Smooth muscle cell (in vitro differentiated cells): ENCODE measurements at regions not wholly inside any gene's neighbourhood (a gene's known extent, or its start where the extent isn't known, plus 50 kb on each side); places are given as distances from the start of the nearest gene placed in this dataset.

ENCODE experiments used
- DNase-seq: peaks from one replicate; lab custom pipeline; 2025; ENCODE audit not compliant: unreplicated experiment; lab: John Stamatoyannopoulos, UW
- H2AFZ ChIP-seq: fragments of 200-600 bp; sonication (generic); 2 replicates; pipeline ENCODE4 v1.6.0; 2016; ENCODE audit warnings: antibody characterized with exemption, low read depth, mild to moderate bottlenecking
- H3F3A ChIP-seq: fragments of 200-600 bp; sonication (generic); 2 replicates; pipeline ENCODE4 v1.6.0; 2017; ENCODE audit warnings: antibody characterized with exemption, low read depth
- H3K27ac ChIP-seq: fragments of 200-600 bp; sonication (generic); 2 replicates; pipeline ENCODE4 v1.5.1; 2016; ENCODE audit warnings: low read depth, mild to moderate bottlenecking
- H3K27me3 ChIP-seq: fragments of 200-600 bp; sonication (generic); 2 replicates; pipeline ENCODE4 v1.6.1; 2016; ENCODE audit warnings: low read depth, mild to moderate bottlenecking
- H3K36me3 ChIP-seq: fragments of 200-600 bp; sonication (generic); 2 replicates; pipeline ENCODE4 v1.5.1; 2016; ENCODE audit warnings: low read depth
- H3K4me1 ChIP-seq: fragments of 200-600 bp; sonication (generic); 2 replicates; pipeline ENCODE4 v1.5.1; 2016; ENCODE audit warnings: low read depth
- H3K4me2 ChIP-seq: fragments of 200-600 bp; sonication (generic); 2 replicates; pipeline ENCODE4 v1.6.0; 2016; ENCODE audit warnings: mild to moderate bottlenecking
- H3K4me3 ChIP-seq: fragments of 200-600 bp; sonication (generic); 2 replicates; pipeline ENCODE4 v1.5.1; 2016; ENCODE audit warnings: mild to moderate bottlenecking
- H3K79me2 ChIP-seq: fragments of 200-600 bp; sonication (generic); 2 replicates; pipeline ENCODE4 v1.6.0; 2016; ENCODE audit warnings: low read depth, mild to moderate bottlenecking
- H3K9ac ChIP-seq: fragments of 200-600 bp; sonication (generic); 2 replicates; pipeline ENCODE4 v1.6.0; 2016; ENCODE audit warnings: low read depth
- H3K9me3 ChIP-seq: fragments of 200-600 bp; sonication (generic); replicated peaks from 2 replicates; pipeline ENCODE4 v1.5.1; 2016; ENCODE audit warnings: low read depth
- H4K20me1 ChIP-seq: fragments of 200-600 bp; sonication (generic); 2 replicates; pipeline ENCODE4 v1.6.0; 2016; ENCODE audit warnings: low read depth
- WGBS: methylation state at CpG from one replicate; pipeline ENCODE4 v1.1.7; 2016; ENCODE audit warnings: low lambda C conversion rate; 5-methylcytosine and 5-hydroxymethylcytosine counted together
- TF ChIP-seq, protein P1 (sequence below): fragments of 200-600 bp; sonication (generic); IDR thresholded peaks from 2 replicates; pipeline ENCODE4 v1.5.1; 2017; ENCODE audit warnings: borderline replicate concordance, mild to moderate bottlenecking, antibody characterized with exemption; ENCODE audit not compliant: insufficient read depth, poor library complexity, severe bottlenecking

GRCh38 chr16:63982110-63982509 is 1139.8 kb downstream of the CDH11 start:
- H3K4me2 ChIP-seq = no peak overlapping the region
- H4K20me1 ChIP-seq = no peaks in the 10 kb centered on the region
- H3F3A ChIP-seq = no peaks in the 10 kb centered on the region
- no peaks in the 10 kb centered on the region for H3K27me3 ChIP-seq
- no peaks in the 10 kb centered on the region for H3K36me3 ChIP-seq
- no peaks in the 10 kb centered on the region for H3K9me3 ChIP-seq
- peak overlapping the region; percentile 37 for H2AFZ ChIP-seq
- DNase-seq = no peak
- no peaks in the 10 kb centered on the region for H3K79me2 ChIP-seq
- 84% methylated on average over 5 of the region's 5 CpGs for WGBS
- no peak overlapping the region for H3K9ac ChIP-seq
- no peak overlapping the region for H3K4me3 ChIP-seq
- TF ChIP-seq, protein P1, sequence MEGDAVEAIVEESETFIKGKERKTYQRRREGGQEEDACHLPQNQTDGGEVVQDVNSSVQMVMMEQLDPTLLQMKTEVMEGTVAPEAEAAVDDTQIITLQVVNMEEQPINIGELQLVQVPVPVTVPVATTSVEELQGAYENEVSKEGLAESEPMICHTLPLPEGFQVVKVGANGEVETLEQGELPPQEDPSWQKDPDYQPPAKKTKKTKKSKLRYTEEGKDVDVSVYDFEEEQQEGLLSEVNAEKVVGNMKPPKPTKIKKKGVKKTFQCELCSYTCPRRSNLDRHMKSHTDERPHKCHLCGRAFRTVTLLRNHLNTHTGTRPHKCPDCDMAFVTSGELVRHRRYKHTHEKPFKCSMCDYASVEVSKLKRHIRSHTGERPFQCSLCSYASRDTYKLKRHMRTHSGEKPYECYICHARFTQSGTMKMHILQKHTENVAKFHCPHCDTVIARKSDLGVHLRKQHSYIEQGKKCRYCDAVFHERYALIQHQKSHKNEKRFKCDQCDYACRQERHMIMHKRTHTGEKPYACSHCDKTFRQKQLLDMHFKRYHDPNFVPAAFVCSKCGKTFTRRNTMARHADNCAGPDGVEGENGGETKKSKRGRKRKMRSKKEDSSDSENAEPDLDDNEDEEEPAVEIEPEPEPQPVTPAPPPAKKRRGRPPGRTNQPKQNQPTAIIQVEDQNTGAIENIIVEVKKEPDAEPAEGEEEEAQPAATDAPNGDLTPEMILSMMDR = no peak
- H3K4me1 ChIP-seq = peaks cover 32% of the 10 kb centered on the region
- H3K27ac ChIP-seq = no peak overlapping the region

DNA sequence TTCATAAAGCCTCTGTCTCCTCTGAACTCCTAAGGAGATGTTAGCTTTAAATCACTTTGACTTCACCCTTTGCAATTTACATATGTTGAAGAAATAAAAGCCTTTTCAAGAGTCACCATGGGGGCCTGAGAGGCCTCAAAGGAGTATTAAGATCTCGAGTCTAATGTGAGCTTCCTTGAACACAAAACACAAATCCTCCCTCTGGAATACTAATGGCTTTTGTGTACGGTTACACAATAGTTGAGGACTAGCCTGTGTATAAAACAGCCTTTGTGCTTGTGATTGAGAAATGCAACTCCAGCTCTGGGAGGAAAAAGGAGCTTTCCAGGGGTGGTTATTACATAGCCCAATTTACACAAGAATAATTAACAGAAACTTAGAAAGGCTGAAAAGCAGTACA is 1140.2 kb downstream of the CDH11 start:
- Histone ChIP-seq H3K9ac (no peak overlapping the region), H3K4me3 (no peak overlapping the region), H3K4me1 (peaks cover 37% of the 10 kb centered on the region), H2AFZ (peak overlapping the region; percentile 37), H4K20me1 (no peaks in the 10 kb centered on the region), H3K4me2 (no peak overlapping the region), H3K9me3 (no peaks in the 10 kb centered on the region), H3K27me3 (no peaks in the 10 kb centered on the region), H3K27ac (no peak overlapping the region), H3K36me3 (no peaks in the 10 kb centered on the region), H3K79me2 (no peaks in the 10 kb centered on the region), H3F3A (no peaks in the 10 kb centered on the region)
- WGBS = 45% methylated on average over 2 of the region's 2 CpGs
- no peak for DNase-seq
- TF ChIP-seq, protein P1 = no peak

DNA sequence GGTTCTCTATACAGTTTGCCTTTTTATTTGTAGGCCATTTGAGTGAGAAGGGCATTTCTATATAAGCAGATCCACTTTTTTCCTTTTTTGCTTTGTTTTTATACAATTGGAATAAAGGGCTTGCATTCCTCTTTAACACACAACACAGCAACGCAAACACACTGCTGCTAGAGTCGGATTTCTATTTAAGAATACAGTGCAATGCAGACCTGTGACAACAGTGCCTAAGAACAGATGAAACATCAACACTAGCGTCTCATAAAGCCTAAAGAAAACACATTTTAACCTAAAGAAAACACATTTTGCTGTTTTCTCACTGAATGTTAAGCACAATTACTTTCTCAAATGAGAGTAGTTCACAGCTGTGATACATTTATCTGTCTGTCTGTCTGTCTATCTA is 1141.1 kb downstream of the CDH11 start:
- Histone ChIP-seq H3K9me3 (no peaks in the 10 kb centered on the region), H3K27me3 (no peaks in the 10 kb centered on the region), H3F3A (no peaks in the 10 kb centered on the region), H3K4me1 (peaks cover 39% of the 10 kb centered on the region), H3K27ac (no peak overlapping the region), H3K4me3 (no peak overlapping the region), H3K9ac (no peak overlapping the region), H2AFZ (no peak overlapping the region), H3K79me2 (no peaks in the 10 kb centered on the region), H3K4me2 (no peak overlapping the region), H4K20me1 (no peaks in the 10 kb centered on the region), H3K36me3 (no peaks in the 10 kb centered on the region)
- TF ChIP-seq, protein P1 = no peak
- WGBS = 80% methylated on average over 3 of the region's 3 CpGs
- no peak for DNase-seq

- H3K4me2 ChIP-seq = no peak overlapping the region
- H3K27me3 ChIP-seq = no peaks in the 10 kb centered on the region
- H3K27ac ChIP-seq = no peak overlapping the region
- TF ChIP-seq, protein P1 = no peak
- H3F3A ChIP-seq = no peaks in the 10 kb centered on the region
- H3K4me1 ChIP-seq = peaks cover 35% of the 10 kb centered on the region
- no peak overlapping the region for H3K9ac ChIP-seq
- H3K79me2 ChIP-seq = no peaks in the 10 kb centered on the region
- H2AFZ ChIP-seq = no peak overlapping the region
- DNase-seq = no peak
- H3K36me3 ChIP-seq = no peaks in the 10 kb centered on the region
- H4K20me1 ChIP-seq = no peaks in the 10 kb centered on the region
- H3K9me3 ChIP-seq = no peaks in the 10 kb centered on the region
- no peak overlapping the region for H3K4me3 ChIP-seq
Observed at GRCh38 chr16:63978240-63978639, 1143.6 kb downstream of the CDH11 start.
